ENCODE measurements at regions not wholly inside any gene's neighbourhood (a gene's known extent, or its start where the extent isn't known, plus 50 kb on each side); places are given as distances from the start of the nearest gene placed in this dataset.

GRCh38 chr13:47175172-47175866 lies 278.5 kb upstream of the HTR2A start:
- Mint-ChIP-seq H3K27me3 (no peaks in the 10 kb centered on the region), H3K9me3 (no peaks in the 10 kb centered on the region)

GRCh38 chr13:47170971-47171370 lies 274.1 kb upstream of the HTR2A start:
- no peaks in the 10 kb centered on the region for H3K9me3 Mint-ChIP-seq
- no peaks in the 10 kb centered on the region for H3K36me3 Mint-ChIP-seq (ENCODE audit: low read depth)
- H3K4me3 Mint-ChIP-seq, result no peak overlapping the region
- H3K27me3 Mint-ChIP-seq, result no peaks in the 10 kb centered on the region
- no peak overlapping the region for H3K27ac Mint-ChIP-seq
- no peaks in the 10 kb centered on the region for H3K4me1 Mint-ChIP-seq
- no peak for ATAC-seq (replicated peaks)

More at GRCh38 chr13:47175172-47175866, 278.5 kb upstream of the HTR2A start:
- H3K4me3 Mint-ChIP-seq, result no peak overlapping the region
- H3K4me1 Mint-ChIP-seq, result no peaks in the 10 kb centered on the region
- H3K27ac Mint-ChIP-seq, result no peak overlapping the region
- no peak for ATAC-seq (replicated peaks)
- no peaks in the 10 kb centered on the region for H3K36me3 Mint-ChIP-seq (ENCODE audit: low read depth)

- H3K4me1 Mint-ChIP-seq, result no peaks in the 10 kb centered on the region
- H3K27ac Mint-ChIP-seq, result no peak overlapping the region
- H3K36me3 Mint-ChIP-seq (ENCODE audit: low read depth), result no peaks in the 10 kb centered on the region
- no peaks in the 10 kb centered on the region for H3K9me3 Mint-ChIP-seq
- H3K4me3 Mint-ChIP-seq, result no peak overlapping the region
- H3K27me3 Mint-ChIP-seq, result no peaks in the 10 kb centered on the region
- ATAC-seq (replicated peaks), result no peak
Measured at GRCh38 chr13:47168618-47169017, 271.8 kb upstream of the HTR2A start.

GRCh38 chr13:47168066-47168465 lies 271.2 kb upstream of the HTR2A start:
- no peak for ATAC-seq (replicated peaks)
- Mint-ChIP-seq H3K27ac (no peak overlapping the region), H3K4me1 (no peaks in the 10 kb centered on the region), H3K36me3 (ENCODE audit: low read depth) (no peaks in the 10 kb centered on the region), H3K27me3 (no peaks in the 10 kb centered on the region), H3K9me3 (no peaks in the 10 kb centered on the region), H3K4me3 (no peak overlapping the region)

GRCh38 chr13:47166336-47166735 lies 269.5 kb upstream of the HTR2A start:
- no peaks in the 10 kb centered on the region for H3K36me3 Mint-ChIP-seq (ENCODE audit: low read depth)

GRCh38 chr13:47159853-47160550 lies 263.1 kb upstream of the HTR2A start:
- no peak for ATAC-seq (replicated peaks)
- Mint-ChIP-seq H3K27ac (no peak overlapping the region), H3K9me3 (peaks cover 4% of the 10 kb centered on the region), H3K27me3 (no peaks in the 10 kb centered on the region), H3K4me1 (no peaks in the 10 kb centered on the region), H3K4me3 (no peak overlapping the region), H3K36me3 (ENCODE audit: low read depth) (no peaks in the 10 kb centered on the region)

More at GRCh38 chr13:47166336-47166735, 269.5 kb upstream of the HTR2A start:
- Mint-ChIP-seq H3K9me3 (no peaks in the 10 kb centered on the region), H3K4me1 (no peaks in the 10 kb centered on the region), H3K4me3 (no peak overlapping the region), H3K27me3 (no peaks in the 10 kb centered on the region), H3K27ac (no peak overlapping the region)
- no peak for ATAC-seq (replicated peaks)

- Mint-ChIP-seq H3K9me3 (peaks cover 4% of the 10 kb centered on the region), H3K4me3 (no peak overlapping the region), H3K27me3 (peaks cover 4% of the 10 kb centered on the region), H3K27ac (no peak overlapping the region), H3K36me3 (ENCODE audit: low read depth) (no peaks in the 10 kb centered on the region), H3K4me1 (no peaks in the 10 kb centered on the region)
- no peak for ATAC-seq (replicated peaks)
Measured at GRCh38 chr13:47158593-47158992, 261.7 kb upstream of the HTR2A start.

GRCh38 chr13:47148543-47148942 lies 251.7 kb upstream of the HTR2A start:
- H3K36me3 Mint-ChIP-seq (ENCODE audit: low read depth), result no peaks in the 10 kb centered on the region
- H3K4me1 Mint-ChIP-seq, result no peaks in the 10 kb centered on the region
- no peak overlapping the region for H3K4me3 Mint-ChIP-seq
- H3K27ac Mint-ChIP-seq, result no peak overlapping the region
- no peak for ATAC-seq (replicated peaks)
- H3K27me3 Mint-ChIP-seq, result peaks cover 4% of the 10 kb centered on the region
- H3K9me3 Mint-ChIP-seq, result no peaks in the 10 kb centered on the region

GRCh38 chr13:47147812-47148119 lies 250.9 kb upstream of the HTR2A start:
- no peak for ATAC-seq (replicated peaks)
- Mint-ChIP-seq H3K27ac (no peak overlapping the region), H3K4me1 (no peaks in the 10 kb centered on the region), H3K36me3 (ENCODE audit: low read depth) (no peaks in the 10 kb centered on the region), H3K4me3 (no peak overlapping the region), H3K9me3 (no peaks in the 10 kb centered on the region), H3K27me3 (peaks cover 4% of the 10 kb centered on the region)

GRCh38 chr13:47146991-47147811 lies 250.3 kb upstream of the HTR2A start:
- peaks cover 4% of the 10 kb centered on the region for H3K27me3 Mint-ChIP-seq
- no peaks in the 10 kb centered on the region for H3K4me1 Mint-ChIP-seq
- H3K36me3 Mint-ChIP-seq (ENCODE audit: low read depth), result no peaks in the 10 kb centered on the region
- H3K9me3 Mint-ChIP-seq, result no peaks in the 10 kb centered on the region
- no peak overlapping the region for H3K4me3 Mint-ChIP-seq
- no peak for ATAC-seq (replicated peaks)
- H3K27ac Mint-ChIP-seq, result no peak overlapping the region

- peaks cover 4% of the 10 kb centered on the region for H3K27me3 Mint-ChIP-seq
- H3K4me3 Mint-ChIP-seq, result no peak overlapping the region
- no peak for ATAC-seq (replicated peaks)
- no peak overlapping the region for H3K27ac Mint-ChIP-seq
- no peaks in the 10 kb centered on the region for H3K9me3 Mint-ChIP-seq
- no peaks in the 10 kb centered on the region for H3K4me1 Mint-ChIP-seq
- H3K36me3 Mint-ChIP-seq (ENCODE audit: low read depth), result no peaks in the 10 kb centered on the region
Measured at GRCh38 chr13:47146136-47146535, 249.3 kb upstream of the HTR2A start.

- H3K4me1 Mint-ChIP-seq, result no peaks in the 10 kb centered on the region
- no peak overlapping the region for H3K4me3 Mint-ChIP-seq
- peaks cover 10% of the 10 kb centered on the region for H3K27me3 Mint-ChIP-seq
- H3K9me3 Mint-ChIP-seq, result no peaks in the 10 kb centered on the region
- no peaks in the 10 kb centered on the region for H3K36me3 Mint-ChIP-seq (ENCODE audit: low read depth)
- no peak for ATAC-seq (replicated peaks)
- no peak overlapping the region for H3K27ac Mint-ChIP-seq
Measured at GRCh38 chr13:47144782-47145181, 247.9 kb upstream of the HTR2A start.

- H3K36me3 Mint-ChIP-seq (ENCODE audit: low read depth), result no peaks in the 10 kb centered on the region
- no peaks in the 10 kb centered on the region for H3K9me3 Mint-ChIP-seq
- H3K27me3 Mint-ChIP-seq, result peaks cover 10% of the 10 kb centered on the region
- H3K4me3 Mint-ChIP-seq, result no peak overlapping the region
- no peaks in the 10 kb centered on the region for H3K4me1 Mint-ChIP-seq
- ATAC-seq (replicated peaks), result no peak
- H3K27ac Mint-ChIP-seq, result no peak overlapping the region
Measured at GRCh38 chr13:47142105-47142504, 245.3 kb upstream of the HTR2A start.

GRCh38 chr13:47139519-47139918 lies 242.7 kb upstream of the HTR2A start:
- Mint-ChIP-seq H3K9me3 (no peaks in the 10 kb centered on the region), H3K27ac (no peak overlapping the region), H3K4me1 (no peaks in the 10 kb centered on the region)

GRCh38 chr13:47136504-47136941 lies 239.7 kb upstream of the HTR2A start:
- Mint-ChIP-seq H3K36me3 (ENCODE audit: low read depth) (no peaks in the 10 kb centered on the region), H3K4me1 (no peaks in the 10 kb centered on the region), H3K27ac (no peak overlapping the region), H3K27me3 (peaks cover 9% of the 10 kb centered on the region), H3K4me3 (no peak overlapping the region), H3K9me3 (no peaks in the 10 kb centered on the region)
- no peak for ATAC-seq (replicated peaks)

More at GRCh38 chr13:47139519-47139918, 242.7 kb upstream of the HTR2A start:
- Mint-ChIP-seq H3K27me3 (peaks cover 6% of the 10 kb centered on the region), H3K4me3 (no peak overlapping the region), H3K36me3 (ENCODE audit: low read depth) (no peaks in the 10 kb centered on the region)
- ATAC-seq (replicated peaks), result no peak
